Skeletal muscle satellite cell (primary cell): ENCODE measurements at regions not wholly inside any gene's neighbourhood (a gene's known extent, or its start where the extent isn't known, plus 50 kb on each side); places are given as distances from the start of the nearest gene placed in this dataset.
A peak's percentile ranks its signal among the peaks of the same experiment; 100 is the strongest.

ENCODE experiments used
- H3K27me3 ChIP-seq: 2 replicates; pipeline ENCODE4 v1.7.0; 2013; ENCODE audit warnings: low read length; ENCODE audit not compliant: control insufficient read depth, insufficient read depth
- H3K36me3 ChIP-seq: 2 replicates; pipeline ENCODE4 v1.7.0; 2013; ENCODE audit warnings: mild to moderate bottlenecking, control low read depth, low read length; ENCODE audit not compliant: insufficient read depth
- H3K4me1 ChIP-seq: 2 replicates; pipeline ENCODE4 v1.7.0; 2013; ENCODE audit warnings: low read length; ENCODE audit not compliant: control insufficient read depth, insufficient read depth
- H3K4me2 ChIP-seq: 2 replicates; pipeline ENCODE4 v1.7.0; 2013; ENCODE audit warnings: mild to moderate bottlenecking, low read length
- H3K4me3 ChIP-seq: 2 replicates; pipeline ENCODE4 v1.7.0; 2013; ENCODE audit warnings: low read length
- H3K9ac ChIP-seq: 2 replicates; pipeline ENCODE4 v1.7.0; 2013; ENCODE audit warnings: mild to moderate bottlenecking, low read depth, low read length, moderate library complexity
- H3K9me3 ChIP-seq: replicated peaks from 2 replicates; pipeline ENCODE4 v1.7.0; 2013; ENCODE audit warnings: mild to moderate bottlenecking, control low read depth, low read length

- Histone ChIP-seq H3K4me1 (peaks cover under 1% of the 10 kb centered on the region), H3K9ac (no peak overlapping the region), H3K4me3 (no peak overlapping the region), H3K36me3 (no peaks in the 10 kb centered on the region), H3K4me2 (no peak overlapping the region), H3K9me3 (no peaks in the 10 kb centered on the region), H3K27me3 (peaks cover 21% of the 10 kb centered on the region)
These were observed 232.0 kb upstream of the IGF1R start for GRCh38 chr15:98416222-98416855.

GRCh38 chr15:98417346-98417745, 231.0 kb upstream of the IGF1R start:
- Histone ChIP-seq H3K36me3 (no peaks in the 10 kb centered on the region), H3K4me1 (peaks cover 7% of the 10 kb centered on the region), H3K4me2 (no peak overlapping the region), H3K9ac (no peak overlapping the region), H3K4me3 (no peak overlapping the region), H3K9me3 (no peaks in the 10 kb centered on the region), H3K27me3 (peaks cover 30% of the 10 kb centered on the region)

- Histone ChIP-seq H3K4me3 (no peak overlapping the region), H3K27me3 (peaks cover 38% of the 10 kb centered on the region), H3K9ac (no peak overlapping the region), H3K4me1 (peaks cover 7% of the 10 kb centered on the region), H3K36me3 (no peaks in the 10 kb centered on the region), H3K9me3 (no peaks in the 10 kb centered on the region), H3K4me2 (no peak overlapping the region)
These were observed 230.2 kb upstream of the IGF1R start for GRCh38 chr15:98418122-98418521.

- Histone ChIP-seq H3K4me3 (no peak overlapping the region), H3K4me1 (peaks cover 7% of the 10 kb centered on the region), H3K27me3 (peaks cover 41% of the 10 kb centered on the region), H3K36me3 (no peaks in the 10 kb centered on the region), H3K4me2 (no peak overlapping the region), H3K9me3 (no peaks in the 10 kb centered on the region), H3K9ac (no peak overlapping the region)
These were observed 229.1 kb upstream of the IGF1R start for GRCh38 chr15:98419173-98419780.

GRCh38 chr15:98420837-98421236, 227.5 kb upstream of the IGF1R start:
- Histone ChIP-seq H3K4me2 (no peak overlapping the region), H3K4me1 (peaks cover 7% of the 10 kb centered on the region), H3K4me3 (no peak overlapping the region), H3K36me3 (no peaks in the 10 kb centered on the region), H3K9me3 (no peaks in the 10 kb centered on the region), H3K9ac (no peak overlapping the region), H3K27me3 (peaks cover 41% of the 10 kb centered on the region)

- Histone ChIP-seq H3K9ac (no peak overlapping the region), H3K4me2 (peak overlapping the region; percentile 73), H3K4me1 (peaks cover 7% of the 10 kb centered on the region), H3K36me3 (no peaks in the 10 kb centered on the region), H3K4me3 (no peak overlapping the region), H3K27me3 (peaks cover 44% of the 10 kb centered on the region), H3K9me3 (no peaks in the 10 kb centered on the region)
These were observed 226.8 kb upstream of the IGF1R start for GRCh38 chr15:98421419-98422129.

GRCh38 chr15:98422130-98422478, 226.2 kb upstream of the IGF1R start:
- Histone ChIP-seq H3K4me2 (peak overlapping the region; percentile 73), H3K36me3 (no peaks in the 10 kb centered on the region), H3K9me3 (no peaks in the 10 kb centered on the region), H3K27me3 (peaks cover 38% of the 10 kb centered on the region), H3K4me1 (peaks cover 7% of the 10 kb centered on the region), H3K4me3 (no peak overlapping the region), H3K9ac (no peak overlapping the region)

GRCh38 chr15:98425173-98425572, 223.2 kb upstream of the IGF1R start:
- H3K4me3 ChIP-seq, result no peak overlapping the region
- no peaks in the 10 kb centered on the region for H3K9me3 ChIP-seq
- H3K27me3 ChIP-seq, result peaks cover 28% of the 10 kb centered on the region
- H3K9ac ChIP-seq, result no peak overlapping the region
- peaks cover 10% of the 10 kb centered on the region for H3K4me1 ChIP-seq
- no peak overlapping the region for H3K4me2 ChIP-seq
- H3K36me3 ChIP-seq, result no peaks in the 10 kb centered on the region

- no peak overlapping the region for H3K4me2 ChIP-seq
- no peak overlapping the region for H3K9ac ChIP-seq
- no peaks in the 10 kb centered on the region for H3K9me3 ChIP-seq
- H3K36me3 ChIP-seq, result no peaks in the 10 kb centered on the region
- no peak overlapping the region for H3K4me3 ChIP-seq
- H3K4me1 ChIP-seq, result peaks cover 3% of the 10 kb centered on the region
- peaks cover 19% of the 10 kb centered on the region for H3K27me3 ChIP-seq
These were observed 221.0 kb upstream of the IGF1R start for GRCh38 chr15:98427321-98427720.

GRCh38 chr15:98428253-98428989, 219.9 kb upstream of the IGF1R start:
- peaks cover 3% of the 10 kb centered on the region for H3K4me1 ChIP-seq
- H3K9ac ChIP-seq, result peak overlapping the region; percentile 55
- H3K36me3 ChIP-seq, result no peaks in the 10 kb centered on the region
- H3K4me2 ChIP-seq, result peak overlapping the region; percentile 96
- H3K4me3 ChIP-seq, result peak overlapping the region; percentile 73
- H3K9me3 ChIP-seq, result no peaks in the 10 kb centered on the region
- H3K27me3 ChIP-seq, result peaks cover 15% of the 10 kb centered on the region

GRCh38 chr15:98431171-98431570, 217.2 kb upstream of the IGF1R start:
- Histone ChIP-seq H3K27me3 (peaks cover 16% of the 10 kb centered on the region), H3K36me3 (no peaks in the 10 kb centered on the region), H3K4me1 (peaks cover 3% of the 10 kb centered on the region), H3K4me2 (no peak overlapping the region), H3K4me3 (no peak overlapping the region), H3K9me3 (no peaks in the 10 kb centered on the region), H3K9ac (no peak overlapping the region)
